NCI-H128 (cell line): ENCODE measurements at regions not wholly inside any gene's neighbourhood (a gene's known extent, or its start where the extent isn't known, plus 50 kb on each side); places are given as distances from the start of the nearest gene placed in this dataset.

Experiments
- DNase-seq: peaks from one replicate; lab custom pipeline; 2025; ENCODE audit not compliant: unreplicated experiment; lab: John Stamatoyannopoulos, UW

DNA sequence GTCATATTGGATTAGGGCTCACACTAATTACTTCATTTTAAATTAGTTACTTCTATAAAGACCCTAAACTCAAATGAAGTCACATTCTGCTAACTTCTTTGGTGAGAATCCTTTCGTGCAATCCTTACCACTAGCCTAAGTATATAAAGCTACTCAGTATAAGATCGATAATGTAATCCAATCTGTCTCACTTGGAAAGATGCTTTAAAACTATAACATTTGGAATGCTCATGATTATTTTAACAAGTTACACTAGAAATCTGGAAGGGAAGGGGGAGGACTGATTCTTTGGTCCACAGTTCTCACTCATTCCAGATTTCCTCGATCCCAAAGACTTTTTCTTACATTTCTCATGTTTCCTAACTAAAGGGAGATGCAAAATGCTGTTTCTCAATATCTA lies 336.4 kb upstream of the SLIT2 start:
- no peak for DNase-seq

DNA sequence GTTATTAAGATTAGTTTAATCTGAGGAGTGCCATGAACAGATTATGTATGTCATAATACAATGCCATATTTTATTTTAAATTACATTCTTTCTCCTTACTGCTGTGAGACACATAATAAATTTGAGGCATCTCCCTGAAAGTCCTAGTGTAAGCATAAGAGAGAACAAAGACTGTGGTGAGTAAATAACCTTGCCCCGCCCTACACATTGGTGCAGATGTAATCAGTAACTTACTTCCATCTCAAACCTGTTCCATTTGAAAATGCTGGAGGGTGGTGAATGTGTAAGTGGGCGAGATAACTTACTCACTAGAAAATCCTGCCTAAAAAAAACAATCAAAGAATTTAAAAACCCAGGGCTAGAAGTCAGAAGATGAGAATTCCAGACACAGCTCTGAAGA lies 338.1 kb upstream of the SLIT2 start:
- no peak for DNase-seq

DNA sequence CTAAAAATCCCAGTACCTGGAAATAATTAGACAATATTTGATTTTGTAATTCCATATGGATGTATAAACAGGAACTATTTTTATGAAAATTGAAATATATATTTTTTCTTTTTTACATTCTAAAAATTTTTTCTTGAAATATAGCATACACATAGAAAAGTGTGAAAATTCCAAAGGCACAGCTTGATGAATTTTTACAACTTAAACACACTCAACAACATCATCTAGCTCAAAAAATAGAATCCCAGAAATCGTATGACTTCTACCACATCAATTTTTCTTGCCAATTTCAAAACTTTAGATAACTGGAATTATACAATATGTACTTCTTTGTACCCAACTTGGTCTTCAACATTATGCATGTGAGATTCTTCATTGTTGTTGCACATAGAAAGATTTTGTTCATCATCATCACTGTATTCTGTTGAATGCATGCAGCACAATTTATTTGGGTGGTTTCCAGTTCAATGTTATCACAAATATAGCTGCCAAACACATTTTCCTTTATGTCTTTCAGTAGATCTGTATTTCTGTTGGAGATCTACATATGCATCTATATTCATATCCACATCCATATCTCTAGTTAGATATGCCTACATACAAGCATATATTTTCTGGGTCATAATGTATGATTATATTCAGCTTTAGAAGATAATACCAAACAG lies 340.7 kb upstream of the SLIT2 start:
- no peak for DNase-seq

DNA sequence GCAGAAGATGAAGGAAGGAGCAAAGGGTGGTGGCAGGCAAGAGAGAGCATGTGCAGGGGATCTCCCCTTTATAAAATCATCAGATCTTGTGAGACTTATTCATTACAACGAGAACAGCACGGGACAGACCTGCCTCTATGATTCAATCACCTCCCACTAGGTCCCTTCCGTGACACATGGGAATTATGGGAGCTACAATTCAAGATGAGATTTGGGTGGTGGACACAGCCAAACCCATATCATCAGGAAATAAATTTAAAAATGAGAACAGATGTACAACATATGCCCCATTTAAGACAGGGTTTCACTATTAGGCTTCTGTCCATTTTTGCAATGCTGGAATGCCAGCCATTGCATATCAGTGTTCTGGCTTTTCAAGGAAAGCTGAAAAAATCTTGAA lies 346.7 kb upstream of the SLIT2 start:
- no peak for DNase-seq

DNA sequence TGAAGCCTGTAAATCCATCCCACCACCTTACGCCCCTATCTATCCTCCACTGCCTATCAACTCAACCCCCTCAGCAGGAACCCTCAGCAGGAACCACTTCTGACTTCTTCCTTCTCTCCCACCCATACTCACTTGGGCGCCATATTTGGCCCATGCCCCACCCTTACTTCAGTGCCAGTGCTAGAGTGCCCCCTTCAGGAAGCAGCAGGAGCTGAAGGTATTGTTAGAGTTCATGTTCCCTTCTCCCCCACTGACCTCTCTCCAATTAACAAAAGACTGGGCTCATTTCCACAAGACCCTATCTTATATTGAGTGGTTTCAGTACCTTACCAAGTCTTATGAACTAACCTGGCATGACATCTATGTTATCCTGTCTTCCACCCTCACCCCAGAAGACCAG lies 363.1 kb upstream of the SLIT2 start:
- DNase-seq: no peak

DNA sequence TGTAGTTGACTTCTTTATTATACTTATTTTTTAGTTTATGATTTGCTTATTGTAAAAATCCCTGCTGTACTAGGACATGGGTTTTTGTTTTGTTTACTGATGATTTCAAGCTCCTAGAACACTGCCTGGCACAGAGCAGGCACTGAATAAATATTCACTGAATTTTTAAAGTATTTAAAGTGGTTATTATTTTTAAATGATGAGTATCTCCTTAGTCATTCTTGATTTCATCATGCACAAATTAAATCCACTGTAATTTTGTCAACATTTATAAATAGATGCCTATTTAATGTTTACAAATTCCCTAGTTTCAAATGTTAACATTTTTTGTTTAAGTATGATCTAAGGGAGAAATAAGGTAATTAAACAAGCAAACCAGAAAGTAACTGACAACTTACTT lies 367.9 kb upstream of the SLIT2 start:
- DNase-seq: no peak

DNA sequence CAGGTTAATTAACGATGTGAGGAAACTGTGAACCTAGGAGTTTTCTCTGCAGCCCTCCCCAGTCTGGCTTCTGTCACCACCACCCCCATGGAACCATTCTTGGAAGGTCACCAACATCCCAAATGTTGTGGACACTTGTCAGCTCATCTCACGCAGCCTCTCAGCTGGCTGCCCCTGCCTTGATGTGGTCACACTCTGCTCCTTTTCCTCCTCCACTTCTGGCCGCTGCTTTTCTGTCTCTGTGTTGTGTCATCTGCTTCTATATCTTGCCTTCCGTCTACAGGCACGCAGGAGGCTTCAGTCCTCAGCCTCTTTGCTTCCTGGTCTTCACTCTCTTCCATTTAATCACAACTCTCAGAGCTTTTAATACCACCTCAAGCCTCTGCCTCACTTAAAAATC lies 371.5 kb upstream of the SLIT2 start:
- no peak for DNase-seq

DNA sequence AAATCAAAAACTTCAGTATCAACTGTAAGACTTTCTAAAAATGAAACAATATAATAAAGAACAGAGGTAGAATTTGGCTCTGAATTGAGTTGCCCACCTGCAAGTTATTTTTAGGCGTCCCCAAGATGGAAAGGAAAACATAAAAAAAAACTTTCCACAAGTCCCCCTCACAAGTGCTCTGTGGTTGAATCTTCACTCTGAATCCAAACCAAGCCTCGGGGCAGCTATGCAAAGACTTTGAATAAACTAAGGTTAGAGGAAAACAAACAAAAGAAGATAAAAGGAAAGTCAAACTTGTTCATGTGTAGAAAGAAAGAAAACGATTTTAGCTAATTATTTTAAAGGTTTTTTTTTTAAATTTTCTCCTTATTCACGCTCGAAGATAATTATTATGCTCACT lies 372.4 kb upstream of the SLIT2 start:
- DNase-seq: no peak

DNA sequence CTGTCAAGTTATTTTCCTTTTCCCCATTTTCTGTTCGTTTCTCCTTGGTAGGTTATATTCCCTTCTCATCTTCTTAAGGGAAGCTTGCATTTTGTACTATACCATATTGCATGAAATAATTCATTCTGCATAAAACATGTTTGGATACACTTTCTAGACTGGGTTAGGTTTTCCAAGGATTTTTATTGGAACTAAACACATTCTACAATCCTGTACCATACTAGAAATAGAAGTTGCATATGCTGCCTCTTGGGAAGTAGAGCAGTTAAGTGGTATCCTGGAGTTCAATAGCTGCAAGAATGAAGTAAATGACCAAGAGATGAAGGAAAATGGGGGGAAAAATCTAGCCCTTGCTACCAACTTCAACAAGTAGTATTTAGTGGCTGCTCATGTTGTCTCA lies 393.7 kb upstream of the SLIT2 start:
- DNase-seq: no peak

DNA sequence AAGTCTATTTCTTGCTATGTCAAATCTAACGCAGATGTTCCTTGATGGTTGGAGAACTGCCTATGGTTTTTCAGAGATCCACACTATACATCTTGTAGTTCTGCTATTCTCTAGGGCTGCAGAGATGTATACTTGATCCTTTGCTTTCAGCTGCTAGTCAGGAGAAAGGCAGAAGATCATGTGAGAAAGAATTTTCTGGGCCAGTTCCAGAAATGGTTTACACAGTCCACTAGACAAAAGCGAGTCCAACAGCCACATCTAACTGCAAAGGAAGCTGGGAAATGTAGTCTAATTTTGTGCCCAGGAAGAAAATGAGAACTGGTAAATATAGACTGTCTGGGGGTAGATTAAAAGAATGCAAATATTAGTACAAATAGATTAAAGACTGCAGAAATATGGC lies 394.3 kb upstream of the SLIT2 start:
- DNase-seq: no peak

DNA sequence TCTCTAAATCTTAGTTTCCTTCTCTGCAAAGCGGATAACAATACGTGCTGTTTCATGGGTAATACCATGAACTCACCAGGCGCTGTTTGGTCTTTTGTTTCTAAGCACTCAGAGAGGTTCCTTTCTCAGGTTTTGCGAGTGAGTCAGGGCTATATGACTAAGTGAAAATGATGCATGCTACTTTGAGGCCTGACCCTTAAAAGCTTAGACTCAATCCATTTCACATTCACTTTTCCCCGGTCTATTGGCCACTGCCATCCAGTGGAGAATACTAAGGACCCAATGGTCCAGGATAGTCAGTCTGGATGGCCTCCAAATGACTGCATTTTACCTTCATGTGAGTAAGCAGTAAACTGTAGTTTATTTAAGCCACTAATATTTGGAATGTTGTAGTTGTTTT lies 400.8 kb upstream of the SLIT2 start:
- no peak for DNase-seq

DNA sequence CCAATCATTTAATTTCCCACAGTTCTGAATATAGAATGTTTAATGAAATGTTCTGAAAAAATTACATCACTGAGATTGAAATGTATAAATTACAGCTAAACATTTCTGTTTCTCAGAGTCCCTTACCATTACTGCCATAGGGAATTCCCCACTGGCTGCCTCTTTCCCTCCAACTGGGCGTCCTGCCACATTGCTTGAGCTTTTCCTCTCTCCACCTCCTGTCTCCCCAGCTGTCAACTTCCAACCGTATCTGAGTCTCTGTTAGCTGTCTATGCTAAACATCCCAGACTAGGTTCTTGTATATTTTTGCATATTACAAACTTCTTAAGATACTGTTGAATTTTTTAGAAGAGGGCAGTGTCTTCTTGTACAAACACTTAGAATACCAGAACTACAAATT lies 407.3 kb upstream of the SLIT2 start:
- DNase-seq: no peak

DNA sequence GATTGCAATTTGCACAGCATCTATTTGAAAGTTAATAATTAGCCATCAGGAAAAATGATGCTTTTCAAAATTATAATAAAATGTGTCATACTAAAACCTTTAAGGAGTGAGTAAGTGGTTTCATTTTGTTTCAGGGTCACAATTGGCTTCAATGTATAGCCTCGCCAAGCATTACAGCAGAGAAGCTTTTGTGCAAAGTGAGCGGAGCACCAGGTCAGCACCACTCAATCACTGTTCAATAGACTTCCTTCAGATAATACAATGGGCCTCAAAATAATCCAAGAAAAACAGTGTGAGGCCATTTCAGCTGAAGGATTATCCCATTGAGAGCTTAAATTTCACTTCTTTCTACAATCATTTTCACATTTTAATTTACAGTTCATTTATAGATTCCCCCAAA lies 409.2 kb upstream of the SLIT2 start:
- no peak for DNase-seq

DNA sequence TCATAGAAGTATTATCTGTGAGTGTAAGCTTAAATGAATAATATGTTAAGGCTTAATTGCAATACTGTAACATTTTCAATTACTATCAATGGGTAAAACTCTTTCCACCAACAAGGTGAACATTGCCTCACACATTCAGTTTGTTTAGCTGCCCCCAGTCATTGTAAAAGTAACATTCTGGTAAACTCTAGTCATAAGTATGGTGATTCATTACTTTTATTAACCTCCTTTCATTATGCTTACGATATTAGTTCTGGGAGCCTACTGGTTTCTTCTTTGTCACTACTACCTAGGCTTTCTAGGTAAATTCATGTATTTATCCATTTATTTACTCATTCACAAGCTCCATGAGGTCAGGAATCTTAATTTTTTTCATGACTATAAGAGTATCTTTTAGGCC lies 412.8 kb upstream of the SLIT2 start:
- DNase-seq: no peak

DNA sequence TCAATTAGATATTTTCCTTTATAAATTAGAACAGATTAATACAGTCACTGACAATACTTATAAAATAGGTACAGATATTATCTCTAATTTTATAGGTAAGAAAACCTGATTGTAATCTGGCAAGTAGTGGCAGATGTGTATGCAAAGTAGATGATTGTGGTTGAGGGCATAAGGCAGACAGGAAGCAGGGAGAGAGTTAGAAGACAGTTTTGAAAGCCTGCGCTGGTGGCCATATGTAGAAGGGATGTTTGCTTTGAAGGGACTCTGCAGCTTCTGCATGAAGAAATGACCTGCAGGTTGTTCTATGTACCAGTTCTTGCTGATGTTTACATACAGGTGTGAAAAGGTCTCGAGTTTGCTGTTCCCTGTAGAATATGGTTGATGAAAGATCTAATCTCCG lies 416.3 kb upstream of the SLIT2 start:
- no peak for DNase-seq

DNA sequence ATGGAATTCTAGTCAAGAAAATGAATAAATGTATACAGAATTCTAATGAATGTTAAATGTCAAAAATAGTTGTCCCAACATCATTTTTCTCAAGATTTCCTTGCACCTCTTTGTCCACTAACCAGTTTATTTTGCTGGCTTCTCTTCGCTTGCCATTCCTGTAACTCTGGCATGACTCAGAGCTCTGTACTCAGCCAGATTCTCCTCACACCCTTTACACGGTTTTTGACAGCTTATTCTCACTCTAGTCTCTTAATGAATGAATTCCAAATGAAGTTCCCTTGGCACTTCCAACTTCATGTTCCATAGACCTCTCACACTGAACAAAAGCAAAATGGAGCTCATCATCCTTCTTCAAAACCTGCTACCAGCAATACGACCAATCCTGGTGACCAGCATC lies 419.3 kb upstream of the SLIT2 start:
- DNase-seq: no peak

DNA sequence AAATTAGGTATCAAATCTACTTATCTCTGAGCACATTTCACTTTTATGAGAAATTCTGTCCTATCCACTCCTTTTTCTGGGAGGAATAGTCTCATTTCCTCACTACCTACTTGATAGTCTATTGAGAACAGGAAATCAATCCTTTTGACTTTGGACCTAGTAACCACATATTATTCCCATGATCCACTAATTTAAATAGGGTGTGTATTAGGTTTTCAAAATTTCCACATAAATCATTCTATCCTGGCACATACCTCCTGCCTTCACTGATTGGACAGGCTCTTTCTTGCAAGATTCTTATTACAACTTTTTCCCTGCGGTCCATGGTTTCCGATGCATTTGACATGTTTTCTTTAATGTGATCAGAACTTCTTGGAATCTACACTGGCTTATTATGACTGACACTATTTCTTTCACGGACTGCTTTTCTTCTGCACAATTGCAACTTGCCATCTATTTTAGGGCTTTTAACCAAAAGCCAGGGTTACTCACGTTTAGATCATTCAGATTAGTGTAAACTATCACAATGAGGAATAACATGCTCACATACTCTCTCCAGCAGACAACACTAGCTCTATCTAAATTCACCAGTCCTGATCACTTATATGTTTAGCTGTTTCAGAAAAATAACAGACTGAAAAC lies 419.9 kb upstream of the SLIT2 start:
- DNase-seq: no peak

DNA sequence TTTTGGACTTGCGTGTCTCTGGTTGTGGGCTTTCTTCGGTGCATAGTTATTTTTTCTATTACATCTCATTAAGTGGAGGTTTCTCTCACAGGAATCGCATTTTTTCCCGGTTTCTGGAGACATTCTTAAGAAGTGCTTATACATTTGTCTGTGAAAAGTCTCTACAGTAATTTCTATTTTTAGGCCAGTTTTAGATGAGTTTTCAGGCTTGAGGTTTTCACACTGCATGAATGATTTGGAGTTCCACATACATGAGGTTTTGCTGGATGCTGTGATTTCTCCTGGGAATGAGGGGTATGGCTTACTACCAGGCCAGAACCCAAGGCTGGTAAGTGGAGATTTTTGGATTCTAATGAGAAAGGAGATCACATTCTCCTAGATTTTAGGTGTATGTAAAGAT lies 422.6 kb upstream of the SLIT2 start:
- no peak for DNase-seq

DNA sequence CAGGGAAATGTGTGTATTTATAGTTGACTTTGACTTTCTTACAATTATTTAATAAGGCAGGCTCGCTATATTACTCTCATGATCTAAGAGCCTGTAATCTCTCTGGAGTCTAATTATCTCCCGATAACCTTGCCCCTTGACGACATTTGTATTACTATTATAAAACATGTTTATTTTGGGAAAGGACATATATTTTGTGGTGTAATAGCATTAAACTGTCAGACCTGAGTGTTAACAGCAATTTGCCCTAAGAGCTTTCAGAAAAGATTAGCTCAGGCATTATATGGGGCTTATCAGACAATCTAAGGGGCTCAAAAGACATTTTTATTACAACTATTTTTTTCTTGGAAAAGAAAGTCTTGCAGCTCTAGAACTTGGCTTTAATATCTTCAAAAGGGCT lies 427.9 kb upstream of the SLIT2 start:
- DNase-seq: no peak

DNA sequence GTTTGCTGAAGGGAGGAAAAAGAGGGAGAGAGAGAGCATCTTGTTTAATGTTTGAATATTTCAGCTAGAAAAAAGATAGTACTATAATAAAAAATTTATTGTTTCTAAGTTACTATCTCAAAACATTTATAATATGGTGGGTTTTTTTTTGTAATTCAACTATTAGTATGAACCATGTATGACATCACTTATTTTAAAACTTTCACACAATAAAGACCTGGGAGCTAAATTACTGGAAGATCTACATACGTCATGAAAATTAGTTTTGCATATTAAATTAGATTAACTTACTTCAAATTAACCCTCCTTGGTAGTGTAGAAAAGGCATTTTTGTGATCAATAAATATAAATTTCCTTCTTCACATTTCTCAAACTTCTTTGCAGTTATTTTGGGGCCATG lies 432.0 kb upstream of the SLIT2 start:
- no peak for DNase-seq

DNA sequence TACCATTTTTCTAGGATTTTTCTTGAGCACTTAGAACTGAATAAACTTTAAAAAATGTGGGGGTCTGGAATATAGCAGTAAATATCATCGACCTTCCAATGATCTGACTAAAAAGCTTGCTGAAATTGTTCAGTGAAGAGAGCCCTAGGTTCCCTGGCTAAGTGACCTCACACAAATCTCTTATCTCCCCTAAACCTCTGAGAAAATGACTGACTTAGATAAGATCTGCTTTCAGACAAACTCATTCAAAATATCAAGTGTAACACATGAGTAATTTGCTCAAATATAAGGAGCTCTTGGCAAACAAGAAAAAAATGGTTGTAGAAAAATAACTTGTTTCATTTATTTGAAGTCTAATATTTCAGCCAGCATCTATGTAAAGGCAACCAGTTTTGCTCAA lies 441.7 kb upstream of the SLIT2 start:
- DNase-seq: no peak

DNA sequence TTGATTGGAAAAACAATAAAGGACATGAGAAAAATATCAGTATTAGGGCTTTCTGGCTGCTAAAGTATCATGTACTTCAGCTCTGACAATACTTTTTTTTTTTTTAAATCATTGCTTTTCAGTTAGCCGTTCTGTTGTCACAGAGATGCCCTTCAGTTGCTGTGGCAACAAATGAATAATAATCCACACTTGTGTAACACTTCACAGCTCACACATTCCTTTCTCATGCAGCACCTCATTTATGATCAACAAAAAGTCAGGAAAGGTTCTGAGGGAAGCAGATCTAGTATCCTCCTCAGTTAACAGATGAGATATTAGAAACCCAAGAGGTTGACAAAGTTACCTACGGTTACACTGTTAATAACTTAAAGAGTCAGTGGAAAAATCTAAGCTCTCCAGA lies 444.2 kb upstream of the SLIT2 start:
- DNase-seq: no peak

DNA sequence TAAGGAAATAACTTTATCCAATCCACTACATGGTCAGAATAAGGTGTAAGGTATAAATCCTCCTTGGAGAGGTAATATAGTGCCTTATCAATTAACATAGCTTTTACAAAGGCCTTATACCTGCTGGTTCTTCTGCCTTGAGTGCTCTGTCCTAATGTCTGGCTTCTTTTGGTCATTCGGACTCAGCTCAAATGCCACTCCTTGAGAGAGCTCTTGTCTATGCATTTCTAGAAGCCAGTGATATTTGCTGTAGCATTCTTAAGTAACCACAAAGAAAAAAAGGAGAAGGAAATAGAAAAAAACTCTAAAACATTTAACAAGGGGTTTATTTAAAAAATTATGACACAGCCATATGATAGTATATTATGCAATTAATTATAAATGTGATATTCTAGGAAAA lies 444.8 kb upstream of the SLIT2 start:
- no peak for DNase-seq
